Osteocyte (in vitro differentiated cells): ENCODE measurements at regions not wholly inside any gene's neighbourhood (a gene's known extent, or its start where the extent isn't known, plus 50 kb on each side); places are given as distances from the start of the nearest gene placed in this dataset.
A peak's percentile ranks its signal among the peaks of the same experiment; 100 is the strongest.
"Not testable (repeated sequence)": the region's sequence is repeated elsewhere in the genome, so short reads cannot be mapped to it uniquely, and the experiment has no call there.

Experiments
- DNase-seq: peaks from one replicate; pipeline ENCODE4 v3.0.0; 2021; ENCODE audit warnings: mixed read lengths; ENCODE audit not compliant: unreplicated experiment; ENCODE audit errors: extremely low spot score
- H3K27ac Mint-ChIP-seq: one replicate; pipeline ENCODE4 v1.8.0; 2021; ENCODE audit warnings: mild to moderate bottlenecking, mixed read lengths; ENCODE audit not compliant: unreplicated experiment
- H3K27me3 Mint-ChIP-seq: one replicate; pipeline ENCODE4 v1.8.0; 2021; ENCODE audit warnings: mixed read lengths; ENCODE audit not compliant: unreplicated experiment
- H3K36me3 Mint-ChIP-seq: one replicate; pipeline ENCODE4 v1.8.0; 2021; ENCODE audit warnings: mixed read lengths; ENCODE audit not compliant: unreplicated experiment
- H3K4me1 Mint-ChIP-seq: one replicate; pipeline ENCODE4 v1.8.0; 2021; ENCODE audit warnings: mixed read lengths; ENCODE audit not compliant: unreplicated experiment
- H3K4me3 Mint-ChIP-seq: one replicate; pipeline ENCODE4 v1.8.0; 2021; ENCODE audit warnings: mild to moderate bottlenecking, moderate library complexity, mixed read lengths; ENCODE audit not compliant: unreplicated experiment
- H3K9me3 Mint-ChIP-seq: one replicate; pipeline ENCODE4 v1.8.0; 2021; ENCODE audit warnings: mixed read lengths; ENCODE audit not compliant: unreplicated experiment
- CTCF ChIP-seq: fragments of 200-600 bp; sonication (generic); IDR thresholded peaks from 2 replicates; pipeline ENCODE4 v1.5.0; 2021; ENCODE audit warnings: antibody characterized with exemption, mild to moderate bottlenecking, moderate library complexity

GRCh38 chr2:107511970-107512789 lies 314.5 kb upstream of the RGPD4 start:
- DNase-seq, result no peak
- no peak for TF ChIP-seq CTCF
- Mint-ChIP-seq H3K9me3 (peaks cover 5% of the 10 kb centered on the region), H3K27me3 (peaks cover 14% of the 10 kb centered on the region), H3K4me1 (no peaks in the 10 kb centered on the region), H3K27ac (no peak overlapping the region), H3K4me3 (no peak overlapping the region), H3K36me3 (no peaks in the 10 kb centered on the region)

GRCh38 chr2:107525406-107525805 lies 301.3 kb upstream of the RGPD4 start:
- TF ChIP-seq CTCF, result no peak
- Mint-ChIP-seq H3K9me3 (peaks cover 8% of the 10 kb centered on the region), H3K4me3 (no peak overlapping the region), H3K27me3 (peaks cover 10% of the 10 kb centered on the region), H3K36me3 (no peaks in the 10 kb centered on the region), H3K4me1 (peaks cover 15% of the 10 kb centered on the region), H3K27ac (no peak overlapping the region)
- no peak for DNase-seq

GRCh38 chr2:107529146-107529545 lies 297.5 kb upstream of the RGPD4 start:
- no peak overlapping the region for H3K27ac Mint-ChIP-seq
- TF ChIP-seq CTCF, result peak; percentile 16
- peaks cover 20% of the 10 kb centered on the region for H3K27me3 Mint-ChIP-seq
- H3K4me1 Mint-ChIP-seq, result peaks cover 15% of the 10 kb centered on the region
- peaks cover 4% of the 10 kb centered on the region for H3K9me3 Mint-ChIP-seq
- DNase-seq, result no peak
- H3K4me3 Mint-ChIP-seq, result no peak overlapping the region
- no peaks in the 10 kb centered on the region for H3K36me3 Mint-ChIP-seq

GRCh38 chr2:107530046-107530445 lies 296.6 kb upstream of the RGPD4 start:
- TF ChIP-seq CTCF, result no peak
- Mint-ChIP-seq H3K27me3 (peaks cover 25% of the 10 kb centered on the region), H3K36me3 (no peaks in the 10 kb centered on the region), H3K9me3 (peaks cover 4% of the 10 kb centered on the region), H3K27ac (no peak overlapping the region), H3K4me3 (no peak overlapping the region), H3K4me1 (peaks cover 12% of the 10 kb centered on the region)
- no peak for DNase-seq

- no peaks in the 10 kb centered on the region for H3K4me1 Mint-ChIP-seq
- no peak for DNase-seq
These were observed 291.8 kb upstream of the RGPD4 start for GRCh38 chr2:107534926-107535325.

GRCh38 chr2:107535905-107536689 lies 290.6 kb upstream of the RGPD4 start:
- not testable (repeated sequence) for H3K9me3 Mint-ChIP-seq, H3K4me3 Mint-ChIP-seq, H3K4me1 Mint-ChIP-seq, DNase-seq, H3K36me3 Mint-ChIP-seq, H3K27ac Mint-ChIP-seq
- peaks cover 33% of the 10 kb centered on the region for H3K27me3 Mint-ChIP-seq

More at GRCh38 chr2:107534926-107535325, 291.8 kb upstream of the RGPD4 start:
- Mint-ChIP-seq H3K4me3 (no peak overlapping the region), H3K9me3 (no peaks in the 10 kb centered on the region), H3K27ac (no peak overlapping the region), H3K27me3 (peaks cover 26% of the 10 kb centered on the region), H3K36me3 (no peaks in the 10 kb centered on the region)
- no peak for TF ChIP-seq CTCF
